GM23338 (cell line): ENCODE measurements at regions not wholly inside any gene's neighbourhood (a gene's known extent, or its start where the extent isn't known, plus 50 kb on each side); places are given as distances from the start of the nearest gene placed in this dataset.
"Not testable (repeated sequence)": the region's sequence is repeated elsewhere in the genome, so short reads cannot be mapped to it uniquely, and the experiment has no call there.

Experiments
- ATAC-seq: fragments of 200-7000 bp; cut with Tn5 transposase; 3 replicates; pipeline ENCODE4 v1.9.1; 2020
- DNase-seq: peaks from one replicate; pipeline ENCODE4 v3.0.0-alpha.2; 2015; ENCODE audit warnings: low spot score
- H2AFZ ChIP-seq: fragments of 200-600 bp; sonication (generic); 2 replicates; pipeline ENCODE4 v1.8.0; 2016; ENCODE audit warnings: antibody characterized with exemption, mild to moderate bottlenecking, moderate library complexity
- H3F3A ChIP-seq: fragments of 200-600 bp; sonication (generic); replicated peaks from 2 replicates; pipeline ENCODE4 v1.8.0; 2017; ENCODE audit warnings: antibody characterized with exemption, mixed run types, low read depth
- H3K27ac ChIP-seq: fragments of 200-600 bp; sonication (generic); 2 replicates; pipeline ENCODE4 v1.6.1; 2016; ENCODE audit warnings: low read depth
- H3K27me3 ChIP-seq: fragments of 200-600 bp; sonication (generic); 2 replicates; pipeline ENCODE4 v1.8.0; 2016; ENCODE audit warnings: mild to moderate bottlenecking, mixed run types, moderate library complexity; ENCODE audit not compliant: insufficient read depth
- H3K36me3 ChIP-seq: fragments of 200-600 bp; sonication (generic); 2 replicates; pipeline ENCODE4 v1.8.0; 2016; ENCODE audit warnings: mild to moderate bottlenecking; ENCODE audit not compliant: insufficient read depth
- H3K4me1 ChIP-seq: fragments of 200-600 bp; sonication (generic); 2 replicates; pipeline ENCODE4 v1.8.0; 2016; ENCODE audit warnings: mild to moderate bottlenecking, moderate library complexity; ENCODE audit not compliant: insufficient read depth
- H3K4me2 ChIP-seq: fragments of 200-600 bp; sonication (generic); 2 replicates; pipeline ENCODE4 v1.7.1; 2017; ENCODE audit warnings: mixed run types
- H3K4me3 ChIP-seq: fragments of 200-600 bp; sonication (generic); 2 replicates; pipeline ENCODE4 v1.6.1; 2016; ENCODE audit warnings: mixed run types
- H3K79me2 ChIP-seq: fragments of 200-600 bp; sonication (generic); replicated peaks from 2 replicates; pipeline ENCODE4 v1.8.0; 2017; ENCODE audit warnings: mild to moderate bottlenecking; ENCODE audit not compliant: insufficient read depth
- H3K9me2 ChIP-seq: fragments of 200-600 bp; sonication (generic); 2 replicates; pipeline ENCODE4 v1.8.0; 2017; ENCODE audit not compliant: insufficient read depth
- H4K20me1 ChIP-seq: fragments of 200-600 bp; sonication (generic); replicated peaks from 2 replicates; pipeline ENCODE4 v1.8.0; 2017; ENCODE audit warnings: mild to moderate bottlenecking; ENCODE audit not compliant: insufficient read depth
- H3K27ac Mint-ChIP-seq: 2 replicates; pipeline ENCODE4 v1.8.0; 2020; ENCODE audit warnings: inconsistent platforms, mild to moderate bottlenecking, moderate library complexity, mixed read lengths
- H3K27me3 Mint-ChIP-seq: 3 replicates; pipeline ENCODE4 v1.8.0; 2022; ENCODE audit warnings: low read depth, mild to moderate bottlenecking, moderate library complexity, mixed read lengths, inconsistent platforms; ENCODE audit not compliant: insufficient read depth, poor library complexity
- H3K36me3 Mint-ChIP-seq: 3 replicates; pipeline ENCODE4 v1.8.0; 2021; ENCODE audit warnings: low read depth, mild to moderate bottlenecking, inconsistent platforms, moderate library complexity, mixed read lengths
- H3K4me1 Mint-ChIP-seq: 3 replicates; pipeline ENCODE4 v1.8.0; 2020; ENCODE audit warnings: mild to moderate bottlenecking, inconsistent platforms, mixed read lengths
- H3K4me3 Mint-ChIP-seq: 3 replicates; pipeline ENCODE4 v1.8.0; 2021; ENCODE audit warnings: moderate library complexity, mild to moderate bottlenecking, inconsistent platforms, mixed read lengths
- H3K9me3 Mint-ChIP-seq: 3 replicates; pipeline ENCODE4 v1.8.0; 2020; ENCODE audit warnings: moderate library complexity, mild to moderate bottlenecking, inconsistent platforms, mixed read lengths
- EZH2 ChIP-seq: fragments of 200-600 bp; sonication (generic); IDR thresholded peaks from one replicate; pipeline ENCODE4 v1.8.0; 2017; ENCODE audit warnings: antibody characterized with exemption, mild to moderate bottlenecking, low read depth; ENCODE audit not compliant: unreplicated experiment
- JUNB ChIP-seq: IDR thresholded peaks from one replicate; pipeline ENCODE4 v1.6.1; 2016; ENCODE audit warnings: antibody characterized with exemption; ENCODE audit not compliant: unreplicated experiment
- NANOG ChIP-seq: IDR thresholded peaks from 2 replicates; pipeline ENCODE4 v1.6.1; 2016; ENCODE audit warnings: antibody characterized with exemption, borderline replicate concordance
- STAT1 ChIP-seq: IDR thresholded peaks from one replicate; pipeline ENCODE4 v1.6.1; 2016; ENCODE audit warnings: antibody characterized with exemption; ENCODE audit not compliant: unreplicated experiment
- TF ChIP-seq, protein P1 (sequence below), 2 experiments: fragments of 200-600 bp in 1 of 2; sonication (generic) in 1 of 2; conservative IDR thresholded peaks; 2 replicates each; pipeline versions ENCODE4 v1.5.1 to v1.6.1; 2016 to 2017; ENCODE audit warnings: antibody characterized with exemption in 2 of 2, low read depth in 2 of 2, mild to moderate bottlenecking in 2 of 2, moderate library complexity in 1 of 2
- TF ChIP-seq, protein P2 (sequence below): IDR thresholded peaks from one replicate; pipeline ENCODE4 v1.6.1; 2018; ENCODE audit warnings: antibody characterized with exemption; ENCODE audit not compliant: unreplicated experiment
- TF ChIP-seq, protein P3 (sequence below): IDR thresholded peaks from 2 replicates; pipeline ENCODE4 v1.6.1; 2016; ENCODE audit warnings: antibody characterized with exemption

DNA sequence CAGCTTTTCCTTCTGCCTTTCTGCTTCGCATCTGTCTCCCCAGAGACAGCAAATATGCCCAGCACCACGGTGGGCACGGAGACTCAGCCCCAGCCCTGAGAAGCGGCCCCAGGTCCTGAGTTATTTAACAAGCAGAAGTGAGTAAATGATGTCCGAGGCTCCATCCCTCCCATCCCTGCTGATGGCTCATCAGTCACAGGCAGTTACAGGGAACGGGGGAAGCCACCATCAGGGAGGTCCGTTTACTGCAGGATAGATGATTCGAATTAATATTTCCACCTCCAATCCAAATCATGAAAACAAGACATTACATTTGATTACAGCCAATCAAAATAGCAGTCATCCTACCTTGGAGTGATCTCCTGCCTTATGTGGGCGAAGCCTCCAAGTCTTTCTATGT lies 358.7 kb downstream of the ADGRD1 start:
- H3K27ac Mint-ChIP-seq, H3K4me1 ChIP-seq, H3K36me3 ChIP-seq, H3K27me3 ChIP-seq, H3K27me3 Mint-ChIP-seq, H3K4me2 ChIP-seq, H3K4me3 Mint-ChIP-seq, H2AFZ ChIP-seq, H3K36me3 Mint-ChIP-seq, H3K9me2 ChIP-seq, DNase-seq, H4K20me1 ChIP-seq, ATAC-seq, H3K79me2 ChIP-seq, H3K4me3 ChIP-seq, H3K27ac ChIP-seq, H3F3A ChIP-seq: not testable (repeated sequence)
- Mint-ChIP-seq H3K9me3 (peaks cover 30% of the 10 kb centered on the region), H3K4me1 (peaks cover 13% of the 10 kb centered on the region)

DNA sequence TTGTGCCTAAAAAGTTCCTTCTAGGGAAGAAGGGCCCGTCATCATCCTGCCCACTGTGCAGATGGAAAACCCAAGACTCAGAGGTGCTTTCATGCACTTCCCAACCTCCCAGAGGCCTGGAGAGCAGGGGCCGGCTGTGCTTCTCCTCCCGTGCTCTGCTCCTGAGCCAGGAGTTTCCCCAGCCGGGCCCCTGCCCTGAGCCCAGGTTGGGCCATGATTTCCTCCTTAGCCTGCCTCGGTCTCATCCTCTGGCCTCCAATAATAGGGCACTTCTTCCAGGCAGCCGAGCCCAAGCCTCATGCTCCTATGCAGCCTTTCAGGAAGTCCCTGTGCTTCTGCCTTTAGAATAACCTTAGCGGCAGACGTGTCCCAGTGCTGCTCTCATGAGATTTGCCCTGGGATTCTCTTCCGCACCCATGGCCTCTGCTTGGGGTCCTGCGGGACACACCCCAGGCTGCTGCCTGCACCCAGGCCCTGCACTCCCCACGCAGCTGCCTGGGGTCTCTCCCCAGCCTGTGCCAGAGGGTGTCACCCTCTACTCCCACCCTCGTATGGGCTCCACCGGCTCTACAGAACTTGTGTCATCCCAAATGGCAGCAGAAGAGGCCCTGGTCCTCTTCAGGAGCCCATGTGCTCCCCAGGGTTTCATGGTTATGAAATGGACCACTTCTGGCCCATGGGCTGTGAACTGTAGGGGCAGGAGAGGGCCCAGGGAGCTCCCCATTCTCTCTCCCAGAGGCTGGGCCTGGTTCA lies 359.3 kb downstream of the ADGRD1 start:
- ATAC-seq (no peak), DNase-seq (no peak)
- Histone ChIP-seq H3K79me2 (no peaks in the 10 kb centered on the region), H3K27me3 (no peaks in the 10 kb centered on the region), H3K4me3 (no peak overlapping the region), H4K20me1 (no peaks in the 10 kb centered on the region), H3K27ac (no peak overlapping the region), H3F3A (no peaks in the 10 kb centered on the region), H3K4me2 (no peak overlapping the region), H3K36me3 (no peaks in the 10 kb centered on the region; the same call in 1 of the 2 replicates), H3K9me2 (peaks cover 5% of the 10 kb centered on the region; the same call in 1 of the 2 replicates), H2AFZ (no peak overlapping the region), H3K4me1 (peaks cover 5% of the 10 kb centered on the region)
- no peak overlapping the region for H3K4me3 Mint-ChIP-seq
- H3K9me3 Mint-ChIP-seq, result peaks cover 35% of the 10 kb centered on the region
- no peak overlapping the region for H3K27ac Mint-ChIP-seq
- TF ChIP-seq STAT1, result no peak
- TF ChIP-seq, protein P1, sequence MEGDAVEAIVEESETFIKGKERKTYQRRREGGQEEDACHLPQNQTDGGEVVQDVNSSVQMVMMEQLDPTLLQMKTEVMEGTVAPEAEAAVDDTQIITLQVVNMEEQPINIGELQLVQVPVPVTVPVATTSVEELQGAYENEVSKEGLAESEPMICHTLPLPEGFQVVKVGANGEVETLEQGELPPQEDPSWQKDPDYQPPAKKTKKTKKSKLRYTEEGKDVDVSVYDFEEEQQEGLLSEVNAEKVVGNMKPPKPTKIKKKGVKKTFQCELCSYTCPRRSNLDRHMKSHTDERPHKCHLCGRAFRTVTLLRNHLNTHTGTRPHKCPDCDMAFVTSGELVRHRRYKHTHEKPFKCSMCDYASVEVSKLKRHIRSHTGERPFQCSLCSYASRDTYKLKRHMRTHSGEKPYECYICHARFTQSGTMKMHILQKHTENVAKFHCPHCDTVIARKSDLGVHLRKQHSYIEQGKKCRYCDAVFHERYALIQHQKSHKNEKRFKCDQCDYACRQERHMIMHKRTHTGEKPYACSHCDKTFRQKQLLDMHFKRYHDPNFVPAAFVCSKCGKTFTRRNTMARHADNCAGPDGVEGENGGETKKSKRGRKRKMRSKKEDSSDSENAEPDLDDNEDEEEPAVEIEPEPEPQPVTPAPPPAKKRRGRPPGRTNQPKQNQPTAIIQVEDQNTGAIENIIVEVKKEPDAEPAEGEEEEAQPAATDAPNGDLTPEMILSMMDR (conservative IDR thresholded peaks at IDR 0.05; ENCODE audit: low read depth in 2 of 2), result no peak
- no peak for TF ChIP-seq EZH2
- TF ChIP-seq JUNB, result no peak
- TF ChIP-seq, protein P2, sequence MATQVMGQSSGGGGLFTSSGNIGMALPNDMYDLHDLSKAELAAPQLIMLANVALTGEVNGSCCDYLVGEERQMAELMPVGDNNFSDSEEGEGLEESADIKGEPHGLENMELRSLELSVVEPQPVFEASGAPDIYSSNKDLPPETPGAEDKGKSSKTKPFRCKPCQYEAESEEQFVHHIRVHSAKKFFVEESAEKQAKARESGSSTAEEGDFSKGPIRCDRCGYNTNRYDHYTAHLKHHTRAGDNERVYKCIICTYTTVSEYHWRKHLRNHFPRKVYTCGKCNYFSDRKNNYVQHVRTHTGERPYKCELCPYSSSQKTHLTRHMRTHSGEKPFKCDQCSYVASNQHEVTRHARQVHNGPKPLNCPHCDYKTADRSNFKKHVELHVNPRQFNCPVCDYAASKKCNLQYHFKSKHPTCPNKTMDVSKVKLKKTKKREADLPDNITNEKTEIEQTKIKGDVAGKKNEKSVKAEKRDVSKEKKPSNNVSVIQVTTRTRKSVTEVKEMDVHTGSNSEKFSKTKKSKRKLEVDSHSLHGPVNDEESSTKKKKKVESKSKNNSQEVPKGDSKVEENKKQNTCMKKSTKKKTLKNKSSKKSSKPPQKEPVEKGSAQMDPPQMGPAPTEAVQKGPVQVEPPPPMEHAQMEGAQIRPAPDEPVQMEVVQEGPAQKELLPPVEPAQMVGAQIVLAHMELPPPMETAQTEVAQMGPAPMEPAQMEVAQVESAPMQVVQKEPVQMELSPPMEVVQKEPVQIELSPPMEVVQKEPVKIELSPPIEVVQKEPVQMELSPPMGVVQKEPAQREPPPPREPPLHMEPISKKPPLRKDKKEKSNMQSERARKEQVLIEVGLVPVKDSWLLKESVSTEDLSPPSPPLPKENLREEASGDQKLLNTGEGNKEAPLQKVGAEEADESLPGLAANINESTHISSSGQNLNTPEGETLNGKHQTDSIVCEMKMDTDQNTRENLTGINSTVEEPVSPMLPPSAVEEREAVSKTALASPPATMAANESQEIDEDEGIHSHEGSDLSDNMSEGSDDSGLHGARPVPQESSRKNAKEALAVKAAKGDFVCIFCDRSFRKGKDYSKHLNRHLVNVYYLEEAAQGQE, result no peak
- TF ChIP-seq, protein P3, sequence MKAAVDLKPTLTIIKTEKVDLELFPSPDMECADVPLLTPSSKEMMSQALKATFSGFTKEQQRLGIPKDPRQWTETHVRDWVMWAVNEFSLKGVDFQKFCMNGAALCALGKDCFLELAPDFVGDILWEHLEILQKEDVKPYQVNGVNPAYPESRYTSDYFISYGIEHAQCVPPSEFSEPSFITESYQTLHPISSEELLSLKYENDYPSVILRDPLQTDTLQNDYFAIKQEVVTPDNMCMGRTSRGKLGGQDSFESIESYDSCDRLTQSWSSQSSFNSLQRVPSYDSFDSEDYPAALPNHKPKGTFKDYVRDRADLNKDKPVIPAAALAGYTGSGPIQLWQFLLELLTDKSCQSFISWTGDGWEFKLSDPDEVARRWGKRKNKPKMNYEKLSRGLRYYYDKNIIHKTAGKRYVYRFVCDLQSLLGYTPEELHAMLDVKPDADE, result no peak
- no peak for TF ChIP-seq NANOG
- H3K36me3 Mint-ChIP-seq, result peaks cover 13% of the 10 kb centered on the region
- peaks cover 16% of the 10 kb centered on the region for H3K4me1 Mint-ChIP-seq
- peaks cover 5% of the 10 kb centered on the region for H3K27me3 Mint-ChIP-seq
